PFSK-1 (cell line): ENCODE measurements at regions not wholly inside any gene's neighbourhood (a gene's known extent, or its start where the extent isn't known, plus 50 kb on each side); places are given as distances from the start of the nearest gene placed in this dataset.

ENCODE experiments used
- POLR2AphosphoS5 ChIP-seq: IDR thresholded peaks from 2 replicates; pipeline ENCODE4 v1.6.1; 2012; ENCODE audit warnings: low read depth, mild to moderate bottlenecking, control low read depth, low read length, moderate library complexity
- TF ChIP-seq, protein P1 (sequence below), 2 experiments: IDR thresholded peaks; 2 replicates each; pipeline versions ENCODE4 v1.6.1 to v1.8.0; 2011 to 2012; ENCODE audit warnings: low read depth in 2 of 2, low read length in 2 of 2, control low read depth in 1 of 2, inconsistent platforms in 1 of 2, mild to moderate bottlenecking in 1 of 2, moderate library complexity in 1 of 2; ENCODE audit not compliant: insufficient read depth in 1 of 2

DNA sequence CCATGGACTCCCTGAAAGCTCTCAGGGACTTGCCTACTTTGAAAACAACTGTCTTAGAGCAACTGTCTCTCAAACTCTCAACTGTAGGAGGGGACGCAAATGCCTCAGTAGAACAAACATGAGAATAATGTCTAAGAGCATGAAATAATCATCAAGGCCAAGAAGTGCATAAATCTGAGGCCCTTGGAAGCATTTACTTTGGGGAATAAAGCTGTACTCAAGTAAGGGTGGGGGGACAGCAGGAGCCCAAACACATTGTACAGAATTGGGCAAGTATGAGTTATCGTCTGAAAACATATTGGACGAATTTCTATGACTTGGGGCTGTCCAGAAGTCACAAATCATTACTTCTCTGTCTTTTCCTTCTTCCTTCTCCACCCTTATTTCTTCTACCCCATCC lies 96.3 kb upstream of the HMHB1 start:
- no peak for TF ChIP-seq POLR2AphosphoS5
- TF ChIP-seq, protein P1, sequence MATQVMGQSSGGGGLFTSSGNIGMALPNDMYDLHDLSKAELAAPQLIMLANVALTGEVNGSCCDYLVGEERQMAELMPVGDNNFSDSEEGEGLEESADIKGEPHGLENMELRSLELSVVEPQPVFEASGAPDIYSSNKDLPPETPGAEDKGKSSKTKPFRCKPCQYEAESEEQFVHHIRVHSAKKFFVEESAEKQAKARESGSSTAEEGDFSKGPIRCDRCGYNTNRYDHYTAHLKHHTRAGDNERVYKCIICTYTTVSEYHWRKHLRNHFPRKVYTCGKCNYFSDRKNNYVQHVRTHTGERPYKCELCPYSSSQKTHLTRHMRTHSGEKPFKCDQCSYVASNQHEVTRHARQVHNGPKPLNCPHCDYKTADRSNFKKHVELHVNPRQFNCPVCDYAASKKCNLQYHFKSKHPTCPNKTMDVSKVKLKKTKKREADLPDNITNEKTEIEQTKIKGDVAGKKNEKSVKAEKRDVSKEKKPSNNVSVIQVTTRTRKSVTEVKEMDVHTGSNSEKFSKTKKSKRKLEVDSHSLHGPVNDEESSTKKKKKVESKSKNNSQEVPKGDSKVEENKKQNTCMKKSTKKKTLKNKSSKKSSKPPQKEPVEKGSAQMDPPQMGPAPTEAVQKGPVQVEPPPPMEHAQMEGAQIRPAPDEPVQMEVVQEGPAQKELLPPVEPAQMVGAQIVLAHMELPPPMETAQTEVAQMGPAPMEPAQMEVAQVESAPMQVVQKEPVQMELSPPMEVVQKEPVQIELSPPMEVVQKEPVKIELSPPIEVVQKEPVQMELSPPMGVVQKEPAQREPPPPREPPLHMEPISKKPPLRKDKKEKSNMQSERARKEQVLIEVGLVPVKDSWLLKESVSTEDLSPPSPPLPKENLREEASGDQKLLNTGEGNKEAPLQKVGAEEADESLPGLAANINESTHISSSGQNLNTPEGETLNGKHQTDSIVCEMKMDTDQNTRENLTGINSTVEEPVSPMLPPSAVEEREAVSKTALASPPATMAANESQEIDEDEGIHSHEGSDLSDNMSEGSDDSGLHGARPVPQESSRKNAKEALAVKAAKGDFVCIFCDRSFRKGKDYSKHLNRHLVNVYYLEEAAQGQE (IDR thresholded peaks at IDR 0.05; ENCODE audit: insufficient read depth in 1 of 2, low read depth in 2 of 2, low read length in 2 of 2) = no peak
